Keratinocyte (primary cell): ENCODE measurements at regions not wholly inside any gene's neighbourhood (a gene's known extent, or its start where the extent isn't known, plus 50 kb on each side); places are given as distances from the start of the nearest gene placed in this dataset.

Experiments
- DNase-seq: peaks from one replicate; pipeline ENCODE4 v3.0.0-alpha.2; 2011; ENCODE audit warnings: low read depth, missing footprints, low spot score
- FAIRE-seq: peaks from 2 replicates; lab custom pipeline; 2011; peaks lifted over from hg19 to GRCh38; lab: Jason Lieb, UNC
- H2AFZ ChIP-seq: 2 replicates; pipeline ENCODE4 v1.6.0; 2012; ENCODE audit warnings: low read length, control low read depth, inconsistent platforms; ENCODE audit not compliant: control insufficient read depth
- H3K27ac ChIP-seq: 2 replicates; pipeline ENCODE4 v1.5.1; 2011; ENCODE audit warnings: low read length; ENCODE audit not compliant: control insufficient read depth, insufficient read depth
- H3K27me3 ChIP-seq: 3 replicates; pipeline ENCODE4 v1.6.0; 2011; ENCODE audit warnings: low read length; ENCODE audit not compliant: control insufficient read depth, insufficient read depth; ENCODE audit errors: extremely low read depth
- H3K36me3 ChIP-seq, 2 experiments: 2 replicates in 1 of 2; 3 replicates in 1 of 2; pipeline ENCODE4 v1.5.1; 2011; ENCODE audit warnings: low read length in 2 of 2, mild to moderate bottlenecking in 1 of 2; ENCODE audit not compliant: control insufficient read depth in 2 of 2, insufficient read depth in 2 of 2; ENCODE audit errors: extremely low read depth in 1 of 2
- H3K4me1 ChIP-seq: 3 replicates; pipeline ENCODE4 v1.5.1; 2011; ENCODE audit warnings: low read length; ENCODE audit not compliant: control insufficient read depth, insufficient read depth; ENCODE audit errors: extremely low read depth
- H3K4me2 ChIP-seq: 3 replicates; pipeline ENCODE4 v1.6.0; 2011; ENCODE audit warnings: low read depth, low read length; ENCODE audit not compliant: control insufficient read depth, insufficient read depth; ENCODE audit errors: extremely low read depth
- H3K4me3 ChIP-seq, 3 experiments: fragments of 200-600 bp in 1 of 3; sonication (generic) in 1 of 3; 2 replicates in 2 of 3; 3 replicates in 1 of 3; pipeline ENCODE4 v1.5.1; 2011 to 2016; ENCODE audit warnings: low read length in 3 of 3, mild to moderate bottlenecking in 3 of 3, control low read depth in 2 of 3, inconsistent platforms in 1 of 3, low read depth in 1 of 3, mixed read lengths in 1 of 3, mixed run types in 1 of 3, moderate library complexity in 1 of 3; ENCODE audit not compliant: control insufficient read depth in 2 of 3, insufficient read depth in 2 of 3; ENCODE audit errors: extremely low read depth in 1 of 3
- H3K79me2 ChIP-seq: 2 replicates; pipeline ENCODE4 v1.6.0; 2012; ENCODE audit warnings: low read length; ENCODE audit not compliant: control insufficient read depth, insufficient read depth
- H3K9ac ChIP-seq: 3 replicates; pipeline ENCODE4 v1.6.0; 2011; ENCODE audit warnings: low read length; ENCODE audit not compliant: control insufficient read depth, insufficient read depth; ENCODE audit errors: extremely low read depth
- H3K9me1 ChIP-seq: 3 replicates; pipeline ENCODE4 v1.6.0; 2011; ENCODE audit warnings: low read length; ENCODE audit not compliant: control insufficient read depth, insufficient read depth; ENCODE audit errors: extremely low read depth
- H3K9me3 ChIP-seq: 2 replicates; pipeline ENCODE4 v1.5.1; 2012; ENCODE audit warnings: low read depth, low read length; ENCODE audit not compliant: control insufficient read depth
- H4K20me1 ChIP-seq: 3 replicates; pipeline ENCODE4 v1.6.0; 2011; ENCODE audit warnings: low read length; ENCODE audit not compliant: control insufficient read depth, insufficient read depth; ENCODE audit errors: extremely low read depth
- EZH2 ChIP-seq: IDR thresholded peaks from one replicate; pipeline ENCODE4 v1.6.1; 2012; ENCODE audit warnings: inconsistent platforms, mild to moderate bottlenecking, low read length, moderate library complexity
- dilution Hi-C: fragments of 300-500 bp; cut with MboI; formaldehyde crosslinking; loops from one replicate; pipeline ENCODE4 v1.7.0; 2020; ENCODE audit warnings: low sequenced_read_pairs; ENCODE audit not compliant: extremely low pct_ligation_motif_present
- TF ChIP-seq, protein P1 (sequence below), 3 experiments: IDR thresholded peaks in 1 of 3; conservative IDR thresholded peaks in 1 of 3; optimal IDR thresholded peaks in 1 of 3; 2 replicates in 2 of 3; 3 replicates in 1 of 3; pipeline versions ENCODE3 to v1.5.1; 2011; ENCODE audit warnings: low read length in 3 of 3, mild to moderate bottlenecking in 3 of 3, moderate library complexity in 2 of 3, control low read depth in 1 of 3, inconsistent platforms in 1 of 3; ENCODE audit not compliant: insufficient read depth in 2 of 3; ENCODE audit errors: extremely low read depth in 1 of 3

DNA sequence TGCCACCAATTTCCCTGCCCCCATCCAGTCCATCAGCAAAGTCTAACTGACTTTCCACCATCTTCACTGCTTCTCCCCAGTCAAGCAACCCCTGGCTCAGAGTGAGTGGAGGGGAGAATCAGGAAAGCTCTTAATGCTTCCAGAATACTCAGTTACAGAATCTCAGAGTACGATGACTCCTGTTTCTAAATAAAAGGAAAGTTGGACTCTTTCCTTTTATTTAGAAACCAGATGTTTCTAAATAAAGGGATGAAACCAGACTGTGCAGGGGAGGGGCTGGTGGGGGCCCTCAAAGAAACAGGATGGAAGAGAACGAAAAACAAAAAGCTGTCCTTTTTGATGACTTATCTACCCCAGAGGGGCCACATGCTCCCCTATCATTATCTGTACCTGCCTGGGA, 85.2 kb upstream of the PPM1J start:
- H3K9ac ChIP-seq, result no peak overlapping the region
- TF ChIP-seq, protein P1, sequence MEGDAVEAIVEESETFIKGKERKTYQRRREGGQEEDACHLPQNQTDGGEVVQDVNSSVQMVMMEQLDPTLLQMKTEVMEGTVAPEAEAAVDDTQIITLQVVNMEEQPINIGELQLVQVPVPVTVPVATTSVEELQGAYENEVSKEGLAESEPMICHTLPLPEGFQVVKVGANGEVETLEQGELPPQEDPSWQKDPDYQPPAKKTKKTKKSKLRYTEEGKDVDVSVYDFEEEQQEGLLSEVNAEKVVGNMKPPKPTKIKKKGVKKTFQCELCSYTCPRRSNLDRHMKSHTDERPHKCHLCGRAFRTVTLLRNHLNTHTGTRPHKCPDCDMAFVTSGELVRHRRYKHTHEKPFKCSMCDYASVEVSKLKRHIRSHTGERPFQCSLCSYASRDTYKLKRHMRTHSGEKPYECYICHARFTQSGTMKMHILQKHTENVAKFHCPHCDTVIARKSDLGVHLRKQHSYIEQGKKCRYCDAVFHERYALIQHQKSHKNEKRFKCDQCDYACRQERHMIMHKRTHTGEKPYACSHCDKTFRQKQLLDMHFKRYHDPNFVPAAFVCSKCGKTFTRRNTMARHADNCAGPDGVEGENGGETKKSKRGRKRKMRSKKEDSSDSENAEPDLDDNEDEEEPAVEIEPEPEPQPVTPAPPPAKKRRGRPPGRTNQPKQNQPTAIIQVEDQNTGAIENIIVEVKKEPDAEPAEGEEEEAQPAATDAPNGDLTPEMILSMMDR (optimal IDR thresholded peaks at IDR 0.05 in 1 of 3, IDR thresholded peaks at IDR 0.05 in 1 of 3, conservative IDR thresholded peaks at IDR 0.05 in 1 of 3; ENCODE audit: extremely low read depth in 1 of 3, insufficient read depth in 2 of 3, low read length in 3 of 3), result no peak
- TF ChIP-seq EZH2, result no peak
- H3K4me2 ChIP-seq, result no peak overlapping the region
- H3K4me1 ChIP-seq, result no peaks in the 10 kb centered on the region
- dilution Hi-C loops, result no loop called here
- H3K4me3 ChIP-seq, result no peak overlapping the region
- H3K79me2 ChIP-seq, result no peaks in the 10 kb centered on the region
- H3K27me3 ChIP-seq, result no peaks in the 10 kb centered on the region
- no peaks in the 10 kb centered on the region for H4K20me1 ChIP-seq
- FAIRE-seq (no peak), DNase-seq (no peak)
- H3K9me3 ChIP-seq, result no peaks in the 10 kb centered on the region
- H3K27ac ChIP-seq, result no peak overlapping the region
- no peak overlapping the region for H2AFZ ChIP-seq
- no peaks in the 10 kb centered on the region for H3K36me3 ChIP-seq
- no peaks in the 10 kb centered on the region for H3K9me1 ChIP-seq

DNA sequence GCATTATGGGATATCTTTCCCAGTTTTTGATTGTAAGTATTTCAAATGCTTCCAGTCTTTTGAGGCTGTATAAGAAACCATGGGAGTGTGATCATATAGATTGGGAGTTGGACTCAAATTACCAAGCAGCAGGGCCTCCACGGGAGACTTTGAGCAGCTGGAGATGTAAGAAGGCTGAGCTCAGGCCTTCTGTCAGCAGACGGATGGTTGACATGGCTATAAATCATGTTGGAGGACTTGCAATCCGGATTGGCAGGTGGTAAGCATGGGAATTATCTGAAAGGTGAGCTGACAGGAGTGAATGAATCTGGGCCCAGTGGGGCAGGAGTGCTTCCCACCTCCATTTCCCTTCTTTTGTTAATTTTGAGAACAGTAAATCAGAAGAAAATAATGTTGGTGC, 83.2 kb upstream of the PPM1J start:
- no peak overlapping the region for H3K4me3 ChIP-seq
- H3K79me2 ChIP-seq, result no peaks in the 10 kb centered on the region
- H3K9me3 ChIP-seq, result no peaks in the 10 kb centered on the region
- no peak overlapping the region for H3K9ac ChIP-seq
- TF ChIP-seq EZH2, result no peak
- TF ChIP-seq, protein P1 (optimal IDR thresholded peaks at IDR 0.05 in 1 of 3, IDR thresholded peaks at IDR 0.05 in 1 of 3, conservative IDR thresholded peaks at IDR 0.05 in 1 of 3; ENCODE audit: extremely low read depth in 1 of 3, insufficient read depth in 2 of 3, low read length in 3 of 3), result no peak
- no peaks in the 10 kb centered on the region for H4K20me1 ChIP-seq
- no peak overlapping the region for H3K27ac ChIP-seq
- no peaks in the 10 kb centered on the region for H3K36me3 ChIP-seq
- no peaks in the 10 kb centered on the region for H3K9me1 ChIP-seq
- FAIRE-seq, result no peak
- DNase-seq, result no peak
- no peaks in the 10 kb centered on the region for H3K27me3 ChIP-seq
- H3K4me2 ChIP-seq, result no peak overlapping the region
- no peaks in the 10 kb centered on the region for H3K4me1 ChIP-seq
- H2AFZ ChIP-seq, result no peak overlapping the region
- dilution Hi-C loops, result no loop called here
